Esophagus mucosa (tissue), 1 donor: ENCODE measurements at regions not wholly inside any gene's neighbourhood (a gene's known extent, or its start where the extent isn't known, plus 50 kb on each side); places are given as distances from the start of the nearest gene placed in this dataset.
"Not testable (repeated sequence)": the region's sequence is repeated elsewhere in the genome, so short reads cannot be mapped to it uniquely, and the experiment has no call there.

Experiments
- ATAC-seq: fragments of 200-7000 bp; cut with Tn5 transposase; one replicate; pipeline ENCODE4 v1.9.1; 2020
- donor health status: DM: yes; HTN: yes; CAD: no.

GRCh38 chr7:127530148-127530547 lies 55.2 kb downstream of the GCC1 start:
- no peak for ATAC-seq

- no peak for ATAC-seq
These were observed 57.8 kb downstream of the GCC1 start for GRCh38 chr7:127527561-127527960.

- no peak for ATAC-seq
These were observed 59.4 kb downstream of the GCC1 start for GRCh38 chr7:127525866-127526480.

GRCh38 chr7:127516320-127516719 lies 69.1 kb downstream of the GCC1 start:
- no peak for ATAC-seq

- ATAC-seq: peak; percentile 62
These were observed 70.9 kb downstream of the GCC1 start for GRCh38 chr7:127514499-127514898.

- ATAC-seq: no peak
These were observed 72.1 kb downstream of the GCC1 start for GRCh38 chr7:127513311-127513710.

- ATAC-seq: no peak
These were observed 72.7 kb downstream of the GCC1 start for GRCh38 chr7:127512663-127513062.

GRCh38 chr7:127504715-127505114 lies 80.7 kb downstream of the GCC1 start:
- no peak for ATAC-seq

GRCh38 chr7:127501817-127502216 lies 83.6 kb downstream of the GCC1 start:
- ATAC-seq: no peak

- no peak for ATAC-seq
These were observed 94.9 kb upstream of the ZNF800 start for GRCh38 chr7:127487381-127487780.

- ATAC-seq: no peak
These were observed 94.1 kb upstream of the ZNF800 start for GRCh38 chr7:127486654-127487053.

GRCh38 chr7:127485482-127485881 lies 93.0 kb upstream of the ZNF800 start:
- no peak for ATAC-seq

GRCh38 chr7:127484954-127485353 lies 92.4 kb upstream of the ZNF800 start:
- no peak for ATAC-seq

GRCh38 chr7:127478461-127478860 lies 86.0 kb upstream of the ZNF800 start:
- ATAC-seq: no peak

GRCh38 chr7:127478024-127478355 lies 85.5 kb upstream of the ZNF800 start:
- ATAC-seq: no peak

GRCh38 chr7:127477295-127478023 lies 85.0 kb upstream of the ZNF800 start:
- ATAC-seq: no peak

GRCh38 chr7:127476618-127477017 lies 84.1 kb upstream of the ZNF800 start:
- no peak for ATAC-seq

GRCh38 chr7:127474457-127474856 lies 81.9 kb upstream of the ZNF800 start:
- no peak for ATAC-seq

GRCh38 chr7:127473409-127473808 lies 80.9 kb upstream of the ZNF800 start:
- ATAC-seq: no peak

GRCh38 chr7:127460077-127460476 lies 67.6 kb upstream of the ZNF800 start:
- ATAC-seq: no peak

GRCh38 chr7:127451258-127451657 lies 58.8 kb upstream of the ZNF800 start:
- ATAC-seq: not testable (repeated sequence)

- no peak for ATAC-seq
These were observed 56.1 kb upstream of the ZNF800 start for GRCh38 chr7:127448566-127448965.

GRCh38 chr7:127447326-127447945 lies 54.9 kb upstream of the ZNF800 start:
- peak; percentile 87 for ATAC-seq

- ATAC-seq: peak; percentile 88
These were observed 54.3 kb upstream of the ZNF800 start for GRCh38 chr7:127446842-127447241.
